Gastroesophageal sphincter (tissue), 4 donors: ENCODE measurements at regions not wholly inside any gene's neighbourhood (a gene's known extent, or its start where the extent isn't known, plus 50 kb on each side); places are given as distances from the start of the nearest gene placed in this dataset.
"Not testable (repeated sequence)": the region's sequence is repeated elsewhere in the genome, so short reads cannot be mapped to it uniquely, and the experiment has no call there.

Experiments
- ATAC-seq: fragments of 150-250 bp; one replicate; pipeline ENCODE4 v1.9.1; 2016; ENCODE audit warnings: mild to moderate bottlenecking, moderate library complexity
- H3K27ac ChIP-seq, 4 donors: fragments of 200-600 bp; sonication (generic) in 3 of 4; 1 replicate in 3 of 4; 2 replicates in 1 of 4; pipeline ENCODE4 v1.5.1; 2016 to 2019
- H3K27me3 ChIP-seq: fragments of 200-600 bp; sonication (generic); one replicate; pipeline ENCODE4 v1.5.1; 2019
- H3K36me3 ChIP-seq, 2 donors: fragments of 200-600 bp; sonication (generic); one replicate each; pipeline ENCODE4 v1.5.1; 2019; ENCODE audit warnings: control low read depth in 1 of 2
- H3K4me1 ChIP-seq, 3 donors: fragments of 200-600 bp; sonication (generic); 1 replicate in 2 of 3; 2 replicates in 1 of 3; pipeline ENCODE4 v1.5.1; 2016 to 2019; ENCODE audit warnings: control low read depth in 2 of 3
- H3K4me3 ChIP-seq, 2 donors: fragments of 200-600 bp; sonication (generic); one replicate each; pipeline ENCODE4 v1.5.1; 2019; ENCODE audit warnings: mild to moderate bottlenecking in 1 of 2, moderate library complexity in 1 of 2
- H3K9me3 ChIP-seq, 3 donors: fragments of 200-600 bp; sonication (generic); one replicate each; pipeline ENCODE4 v1.5.1; 2017 to 2019; ENCODE audit warnings: control low read depth in 2 of 3
- EP300 ChIP-seq: sonication (generic); formaldehyde crosslinking; IDR thresholded peaks from one replicate; pipeline ENCODE4 v1.6.1; 2017; ENCODE audit warnings: antibody characterized with exemption, mild to moderate bottlenecking
- POLR2A ChIP-seq, 2 donors: fragments of 450-650 bp; IDR thresholded peaks; one replicate each; pipeline ENCODE4 v1.6.1; 2017; ENCODE audit warnings: antibody characterized with exemption in 2 of 2, mild to moderate bottlenecking in 2 of 2, moderate library complexity in 1 of 2
- POLR2AphosphoS5 ChIP-seq: sonication (generic); formaldehyde crosslinking; IDR thresholded peaks from one replicate; pipeline ENCODE4 v1.6.1; 2017; ENCODE audit warnings: antibody characterized with exemption
- WGBS, 2 donors: methylation state at CpG; one replicate each; pipeline ENCODE4 v1.1.5; 2018; ENCODE audit warnings: low coverage in 1 of 2; 5-methylcytosine and 5-hydroxymethylcytosine counted together
- TF ChIP-seq, protein P1 (sequence below), 4 experiments: fragments of 200-600 bp in 2 of 4; fragments of 450-650 bp in 2 of 4; sonication (generic) in 1 of 4; IDR thresholded peaks; one replicate each; pipeline ENCODE4 v1.5.1; 2017 to 2019; ENCODE audit warnings: antibody characterized with exemption in 4 of 4, mild to moderate bottlenecking in 2 of 4, moderate library complexity in 2 of 4

DNA sequence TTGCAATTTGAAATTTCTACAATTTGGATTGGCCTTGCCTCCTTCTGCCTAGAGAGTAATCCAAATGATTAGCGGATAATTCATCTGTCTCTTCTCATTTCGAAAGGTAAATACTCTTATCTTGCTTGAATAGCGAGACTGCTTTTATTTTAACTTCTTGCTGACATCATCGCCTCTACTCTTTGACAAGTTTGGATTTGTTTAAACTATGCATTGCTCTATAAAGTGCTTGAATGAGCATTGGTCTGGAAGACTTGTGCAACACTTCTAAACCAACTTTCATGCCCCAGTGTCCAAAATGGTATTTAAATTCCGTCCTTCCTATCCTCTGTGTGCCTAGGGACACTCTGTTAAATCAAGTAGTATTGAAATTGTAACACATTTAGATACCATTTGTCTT lies 384.1 kb upstream of the SLC35B3 start:
- H3K27me3 ChIP-seq = no peaks in the 10 kb centered on the region
- peaks cover 0 to 7% (median 0%) of the 10 kb centered on the region in 3 donors for H3K9me3 ChIP-seq
- no peak for ATAC-seq
- H3K4me3 ChIP-seq = no peak overlapping the region
- H3K36me3 ChIP-seq = no peaks in the 10 kb centered on the region
- H3K27ac ChIP-seq = no peak overlapping the region
- no peaks in the 10 kb centered on the region for H3K4me1 ChIP-seq
- no peak for TF ChIP-seq POLR2AphosphoS5
- TF ChIP-seq, protein P1, sequence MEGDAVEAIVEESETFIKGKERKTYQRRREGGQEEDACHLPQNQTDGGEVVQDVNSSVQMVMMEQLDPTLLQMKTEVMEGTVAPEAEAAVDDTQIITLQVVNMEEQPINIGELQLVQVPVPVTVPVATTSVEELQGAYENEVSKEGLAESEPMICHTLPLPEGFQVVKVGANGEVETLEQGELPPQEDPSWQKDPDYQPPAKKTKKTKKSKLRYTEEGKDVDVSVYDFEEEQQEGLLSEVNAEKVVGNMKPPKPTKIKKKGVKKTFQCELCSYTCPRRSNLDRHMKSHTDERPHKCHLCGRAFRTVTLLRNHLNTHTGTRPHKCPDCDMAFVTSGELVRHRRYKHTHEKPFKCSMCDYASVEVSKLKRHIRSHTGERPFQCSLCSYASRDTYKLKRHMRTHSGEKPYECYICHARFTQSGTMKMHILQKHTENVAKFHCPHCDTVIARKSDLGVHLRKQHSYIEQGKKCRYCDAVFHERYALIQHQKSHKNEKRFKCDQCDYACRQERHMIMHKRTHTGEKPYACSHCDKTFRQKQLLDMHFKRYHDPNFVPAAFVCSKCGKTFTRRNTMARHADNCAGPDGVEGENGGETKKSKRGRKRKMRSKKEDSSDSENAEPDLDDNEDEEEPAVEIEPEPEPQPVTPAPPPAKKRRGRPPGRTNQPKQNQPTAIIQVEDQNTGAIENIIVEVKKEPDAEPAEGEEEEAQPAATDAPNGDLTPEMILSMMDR (IDR thresholded peaks at IDR 0.05) = no peak
- TF ChIP-seq POLR2A (IDR thresholded peaks at IDR 0.05) = no peak
- TF ChIP-seq EP300 = no peak
- WGBS, 2 donors = 49 to 54% methylated on average over 3 to 5 of the region's 5 CpGs

GRCh38 chr6:8814440-8815000 lies 379.2 kb upstream of the SLC35B3 start:
- Histone ChIP-seq H3K27me3 (no peaks in the 10 kb centered on the region), H3K4me3 (no peak overlapping the region), H3K36me3 (no peaks in the 10 kb centered on the region), H3K4me1 (no peaks in the 10 kb centered on the region), H3K9me3 (no peaks in the 10 kb centered on the region), H3K27ac (no peak overlapping the region)
- TF ChIP-seq, protein P1 (IDR thresholded peaks at IDR 0.05) = no peak
- TF ChIP-seq POLR2A (IDR thresholded peaks at IDR 0.05) = no peak
- no peak for TF ChIP-seq EP300
- TF ChIP-seq POLR2AphosphoS5 = no peak
- ATAC-seq = no peak
- WGBS, 2 donors = 7 to 18% methylated on average over 1 of the region's 1 CpG

GRCh38 chr6:8810325-8810724 lies 375.0 kb upstream of the SLC35B3 start:
- Histone ChIP-seq H3K27me3 (no peaks in the 10 kb centered on the region), H3K27ac (no peak overlapping the region), H3K4me3 (no peak overlapping the region), H3K36me3 (no peaks in the 10 kb centered on the region), H3K9me3 (no peaks in the 10 kb centered on the region), H3K4me1 (no peaks in the 10 kb centered on the region)
- WGBS, 2 donors = 57% methylated on average over 4 of the region's 4 CpGs; no CpG with 5 or more reads in 1 of the 2 donors
- no peak for ATAC-seq
- TF ChIP-seq, protein P1 (IDR thresholded peaks at IDR 0.05) = no peak

DNA sequence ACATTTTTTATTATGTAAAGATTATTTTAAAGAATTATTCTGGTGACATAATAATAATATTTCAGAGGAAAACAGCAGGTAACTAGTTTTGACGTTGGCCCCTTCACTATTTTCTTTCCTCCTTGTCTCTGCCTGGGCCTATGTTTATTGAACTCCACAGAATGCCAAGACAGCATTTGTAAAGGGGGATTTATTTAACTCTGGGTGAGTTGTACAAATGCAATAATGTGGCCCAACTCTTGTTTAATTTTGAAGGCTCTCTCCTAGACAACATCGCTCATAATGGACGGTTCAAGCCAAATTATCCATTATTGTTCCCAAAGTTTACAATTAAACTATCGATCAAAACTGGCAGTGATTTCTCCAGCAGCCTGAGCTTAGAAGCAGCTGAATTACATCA lies 374.3 kb upstream of the SLC35B3 start:
- TF ChIP-seq POLR2AphosphoS5 (no peak), EP300 (no peak), POLR2A (IDR thresholded peaks at IDR 0.05) (no peak)
- TF ChIP-seq, protein P1 (IDR thresholded peaks at IDR 0.05) = no peak
- H3K4me1 ChIP-seq = no peaks in the 10 kb centered on the region
- no peak overlapping the region for H3K27ac ChIP-seq
- no peaks in the 10 kb centered on the region for H3K9me3 ChIP-seq
- no peaks in the 10 kb centered on the region for H3K36me3 ChIP-seq
- no peaks in the 10 kb centered on the region for H3K27me3 ChIP-seq
- no peak for ATAC-seq
- no peak overlapping the region for H3K4me3 ChIP-seq
- 32 to 53% methylated on average over 3 to 4 of the region's 4 CpGs for WGBS, 2 donors

GRCh38 chr6:8803181-8803760 lies 367.9 kb upstream of the SLC35B3 start:
- WGBS, 2 donors = 50 to 66% methylated on average over 2 of the region's 2 CpGs
- Histone ChIP-seq H3K27ac (no peak overlapping the region), H3K9me3 (no peaks in the 10 kb centered on the region), H3K4me3 (no peak overlapping the region), H3K4me1 (no peaks in the 10 kb centered on the region), H3K36me3 (no peaks in the 10 kb centered on the region), H3K27me3 (no peaks in the 10 kb centered on the region)
- ATAC-seq = no peak
- TF ChIP-seq EP300 (no peak), POLR2A (IDR thresholded peaks at IDR 0.05) (no peak), POLR2AphosphoS5 (no peak)
- TF ChIP-seq, protein P1 (IDR thresholded peaks at IDR 0.05) = no peak

DNA sequence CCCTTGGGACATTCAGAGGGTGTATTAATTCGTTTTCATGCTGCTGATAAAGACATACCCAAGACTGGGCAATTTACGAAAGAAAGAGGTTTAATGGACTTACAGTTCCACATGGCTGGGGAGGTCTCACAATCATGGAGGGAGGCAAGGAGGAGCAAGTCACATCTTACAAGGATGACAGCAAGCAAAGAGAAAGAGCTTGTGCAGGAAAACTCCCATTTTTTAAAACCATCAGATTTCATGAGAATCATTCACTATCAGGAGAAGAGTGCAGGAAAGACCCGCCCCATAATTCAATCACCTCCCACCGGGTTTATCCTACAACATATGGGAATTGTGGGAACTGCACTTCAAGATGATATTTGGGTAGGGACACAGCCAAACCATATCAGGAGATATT lies 367.1 kb upstream of the SLC35B3 start:
- H3K4me3 ChIP-seq, H3K9me3 ChIP-seq, H3K36me3 ChIP-seq, H3K27me3 ChIP-seq, H3K27ac ChIP-seq, ATAC-seq, H3K4me1 ChIP-seq: not testable (repeated sequence)
- 76 to 81% methylated on average over 4 of the region's 4 CpGs for WGBS, 2 donors
